OCI-LY7 (cell line): ENCODE measurements at regions not wholly inside any gene's neighbourhood (a gene's known extent, or its start where the extent isn't known, plus 50 kb on each side); places are given as distances from the start of the nearest gene placed in this dataset.

Experiments used
- CTCF ChIP-seq: fragments of 200-600 bp; sonication (generic); conservative IDR thresholded peaks from 2 replicates; pipeline ENCODE4 v1.5.1; 2014; ENCODE audit warnings: mild to moderate bottlenecking, antibody characterized with exemption, low read length, moderate library complexity, mixed read lengths
- EZH2phosphoT487 ChIP-seq: fragments of 200-600 bp; sonication (generic); IDR thresholded peaks from 2 replicates; pipeline ENCODE4 v1.6.1; 2018; ENCODE audit warnings: low read depth, borderline replicate concordance, mild to moderate bottlenecking, mixed run types, antibody characterized with exemption, low read length, moderate library complexity, mixed read lengths

- no peak for TF ChIP-seq CTCF
- no peak for TF ChIP-seq EZH2phosphoT487
Measured at GRCh38 chr3:177944228-177944661, 592.0 kb upstream of the KCNMB2 start.
